ENCODE measurements at regions not wholly inside any gene's neighbourhood (a gene's known extent, or its start where the extent isn't known, plus 50 kb on each side); places are given as distances from the start of the nearest gene placed in this dataset.

- no peak for TF ChIP-seq ZNF263 (CRISPR knock-in tag; IDR thresholded peaks at IDR 0.05; ENCODE audit: borderline replicate concordance)
- in situ Hi-C loops (cut with MboI), result no loop called here
- intact Hi-C loops (cut with micrococcal nuclease), result no loop called here
- Histone ChIP-seq H3K27me3 (ENCODE audit: control insufficient read depth in 2 of 2, insufficient read depth in 2 of 2, low read length in 2 of 2) (no peaks in the 10 kb centered on the region), H3K36me3 (ENCODE audit: control insufficient read depth, insufficient read depth, low read length) (no peaks in the 10 kb centered on the region), H3K27ac (ENCODE audit: extremely low read depth, low read depth, low read length) (no peak overlapping the region), H3K9me1 (ENCODE audit: control insufficient read depth, insufficient read depth, low read length) (no peaks in the 10 kb centered on the region), H3K4me2 (ENCODE audit: insufficient read depth, low read length) (no peak overlapping the region), H4K20me1 (replicated peaks; ENCODE audit: control insufficient read depth, insufficient read depth, low read length) (no peaks in the 10 kb centered on the region), H3K79me2 (ENCODE audit: control insufficient read depth, insufficient read depth, low read length) (no peaks in the 10 kb centered on the region), H3K9me3 (replicated peaks; ENCODE audit: control insufficient read depth, insufficient read depth, low read depth, low read length) (no peaks in the 10 kb centered on the region), H3K4me3 (no peak overlapping the region), H3K4me1 (replicated peaks in 1 of 2; ENCODE audit: control insufficient read depth in 2 of 2, insufficient read depth in 2 of 2, low read length in 2 of 2) (no peaks in the 10 kb centered on the region), H2AFZ (ENCODE audit: low read depth, low read length) (no peak overlapping the region), H3K9ac (ENCODE audit: insufficient read depth in 1 of 2, low read depth in 2 of 2, low read length in 2 of 2) (no peak overlapping the region)
- ChIA-PET CTCF (ENCODE audit: low intra/inter-chr PET ratio) (no interaction called here), POLR2A (interaction anchor here (0.6 to 1.3 kb wide), 2 partner anchors 14 to 23 kb away, joined by 3 read pairs; no protein-coding TSS in a partner anchor)
- WGBS (ENCODE audit: insufficient coverage, low coverage, missing lambda C conversion rate), result 0% methylated on average over 4 of the region's 4 CpGs
- no peak for ATAC-seq
- FAIRE-seq, result no peak
- BruUV-seq (replicated peaks), result no TSS peak
- no peak for DNase-seq (ENCODE audit: extremely low read depth in 1 of 4, low spot score in 3 of 4)
Observed at GRCh38 chr3:16821053-16821452, 63.7 kb upstream of the PLCL2 start.

DNA sequence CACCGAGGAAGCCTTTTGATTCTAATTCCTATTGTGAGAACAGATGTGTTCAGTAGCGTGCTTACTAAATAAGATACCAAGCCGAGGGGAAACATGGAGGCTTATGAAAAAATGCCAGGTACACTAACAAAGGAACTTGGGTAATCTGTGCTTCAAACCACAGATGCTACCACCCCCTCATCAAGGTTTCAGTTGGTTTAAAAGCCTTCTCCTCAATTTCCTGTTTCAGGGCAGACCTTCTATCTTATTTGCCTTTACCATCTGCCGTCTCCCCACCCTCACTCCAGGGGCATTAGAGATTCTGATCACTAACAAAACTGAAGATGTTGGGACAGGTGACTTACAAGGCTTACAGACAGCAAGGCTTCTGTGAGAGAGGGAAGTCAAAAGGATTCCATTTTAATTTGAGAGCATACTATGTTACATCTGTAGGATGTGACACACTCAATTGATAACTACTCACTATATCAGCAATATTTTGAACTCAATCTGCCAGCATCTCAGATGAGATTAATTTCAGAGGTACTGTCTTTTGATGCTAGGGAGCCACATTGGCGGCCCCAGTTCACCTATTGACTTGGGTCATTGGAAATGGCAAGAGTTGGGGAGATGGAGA, 60.6 kb upstream of the PLCL2 start:
- H4K20me1 ChIP-seq (replicated peaks; ENCODE audit: control insufficient read depth, insufficient read depth, low read length), result no peaks in the 10 kb centered on the region
- no peak for DNase-seq (ENCODE audit: extremely low read depth in 1 of 4, low spot score in 3 of 4)
- no peaks in the 10 kb centered on the region for H3K9me3 ChIP-seq (replicated peaks; ENCODE audit: control insufficient read depth, insufficient read depth, low read depth, low read length)
- WGBS (ENCODE audit: insufficient coverage, low coverage, missing lambda C conversion rate), result 0% methylated on average over 5 of the region's 5 CpGs
- ChIA-PET POLR2A (no interaction called here), CTCF (ENCODE audit: low intra/inter-chr PET ratio) (no interaction called here)
- H2AFZ ChIP-seq (ENCODE audit: low read depth, low read length), result no peak overlapping the region
- no peaks in the 10 kb centered on the region for H3K79me2 ChIP-seq (ENCODE audit: control insufficient read depth, insufficient read depth, low read length)
- no peak overlapping the region for H3K27ac ChIP-seq (ENCODE audit: extremely low read depth, low read depth, low read length)
- FAIRE-seq, result no peak
- no peak overlapping the region for H3K4me2 ChIP-seq (ENCODE audit: insufficient read depth, low read length)
- ATAC-seq, result no peak
- H3K4me3 ChIP-seq, result no peak overlapping the region
- TF ChIP-seq ARHGAP35 (IDR thresholded peaks at IDR 0.05; ENCODE audit: partially characterized antibody) (no peak), ARID1B (IDR thresholded peaks at IDR 0.05) (no peak), MED1 (CRISPR knock-in tag; IDR thresholded peaks at IDR 0.05; ENCODE audit: borderline replicate concordance) (no peak), TBP (optimal IDR thresholded peaks at IDR 0.05; ENCODE audit: low read depth, low read length) (no peak)
- no peaks in the 10 kb centered on the region for H3K36me3 ChIP-seq (ENCODE audit: control insufficient read depth, insufficient read depth, low read length)
- H3K4me1 ChIP-seq (replicated peaks in 1 of 2; ENCODE audit: control insufficient read depth in 2 of 2, insufficient read depth in 2 of 2, low read length in 2 of 2), result no peaks in the 10 kb centered on the region
- no peaks in the 10 kb centered on the region for H3K27me3 ChIP-seq (ENCODE audit: control insufficient read depth in 2 of 2, insufficient read depth in 2 of 2, low read length in 2 of 2)
- in situ Hi-C loops (cut with MboI) (no loop called here), intact Hi-C loops (cut with micrococcal nuclease) (no loop called here)
- no peak overlapping the region for H3K9ac ChIP-seq (ENCODE audit: insufficient read depth in 1 of 2, low read depth in 2 of 2, low read length in 2 of 2)
- H3K9me1 ChIP-seq (ENCODE audit: control insufficient read depth, insufficient read depth, low read length), result no peaks in the 10 kb centered on the region
- BruUV-seq (replicated peaks), result no TSS peak

Measured in K562 (cell line).